AG08395 (cell line): ENCODE measurements at regions not wholly inside any gene's neighbourhood (a gene's known extent, or its start where the extent isn't known, plus 50 kb on each side); places are given as distances from the start of the nearest gene placed in this dataset.

Experiments used
- DNase-seq: peaks from one replicate; pipeline ENCODE4 v3.0.0; 2012; ENCODE audit warnings: mixed read lengths, low spot score

- DNase-seq = peak; percentile 90
Measured at GRCh38 chr2:8086796-8087479, 594.9 kb upstream of the ID2 start.

GRCh38 chr2:8087480-8087840 is 594.4 kb upstream of the ID2 start:
- peak; percentile 38 for DNase-seq

- DNase-seq = no peak
Measured at GRCh38 chr2:8088810-8089209, 593.0 kb upstream of the ID2 start.

DNA sequence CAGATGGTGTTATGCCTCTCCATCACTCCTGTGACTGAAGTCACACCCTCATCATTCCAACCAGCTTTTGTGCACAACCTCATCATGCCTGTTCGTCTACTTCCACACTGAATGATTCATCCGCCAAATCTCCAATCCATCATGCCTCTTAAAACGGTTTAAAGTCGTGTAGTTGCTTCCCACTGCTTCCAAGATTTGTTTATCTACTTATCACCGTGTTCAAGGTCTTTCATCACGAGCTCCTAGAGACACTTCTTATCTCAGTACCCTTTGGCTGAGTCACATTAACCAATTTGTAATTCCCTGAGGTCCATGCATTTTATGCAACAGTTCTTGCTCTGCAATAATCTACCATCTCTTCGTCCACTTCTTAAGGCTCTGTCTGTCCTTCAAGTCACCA is 592.3 kb upstream of the ID2 start:
- no peak for DNase-seq

- peak; percentile 80 for DNase-seq
Measured at GRCh38 chr2:8090748-8091700, 590.8 kb upstream of the ID2 start.

- DNase-seq = no peak
Measured at GRCh38 chr2:8094526-8094925, 587.3 kb upstream of the ID2 start.

GRCh38 chr2:8095978-8096377 is 585.9 kb upstream of the ID2 start:
- no peak for DNase-seq

- no peak for DNase-seq
Measured at GRCh38 chr2:8096484-8096883, 585.4 kb upstream of the ID2 start.

DNA sequence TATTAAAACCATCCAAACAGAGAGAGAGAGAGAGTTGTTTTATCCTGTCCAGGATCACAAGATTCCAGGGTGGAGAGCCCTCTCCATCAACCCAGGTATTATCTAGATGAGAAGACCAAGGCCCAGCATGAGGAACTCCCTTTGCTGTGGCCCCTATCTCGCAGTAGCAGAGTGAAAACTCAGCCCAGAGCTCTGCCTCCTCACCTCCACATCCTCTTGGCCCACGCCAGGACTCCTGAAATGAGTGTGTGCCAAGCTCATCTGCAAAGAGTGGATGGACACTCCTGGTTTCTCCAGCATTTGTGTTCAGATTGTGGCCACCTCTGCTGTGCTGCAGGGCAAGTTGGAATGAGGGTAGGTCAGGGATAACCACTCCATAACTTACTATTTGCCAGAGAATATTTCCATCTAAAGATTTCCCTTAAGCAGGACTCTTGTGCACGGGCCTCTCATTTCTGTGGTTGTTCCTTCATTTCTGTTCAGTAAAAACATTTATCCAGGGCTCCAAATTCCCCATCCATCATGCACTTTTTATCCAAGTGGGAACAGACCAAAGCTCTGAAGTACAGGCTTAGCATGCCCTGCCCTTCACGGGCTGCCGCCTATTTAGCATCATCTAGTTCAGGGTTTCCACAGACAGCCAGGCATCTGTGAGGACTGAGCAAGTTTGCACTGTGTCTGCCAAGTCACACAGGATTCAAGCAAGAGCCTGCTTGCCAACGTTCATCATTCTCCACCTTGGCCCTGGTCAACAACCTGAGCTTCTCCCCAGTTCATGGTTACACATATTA is 583.2 kb upstream of the ID2 start:
- DNase-seq = no peak

DNA sequence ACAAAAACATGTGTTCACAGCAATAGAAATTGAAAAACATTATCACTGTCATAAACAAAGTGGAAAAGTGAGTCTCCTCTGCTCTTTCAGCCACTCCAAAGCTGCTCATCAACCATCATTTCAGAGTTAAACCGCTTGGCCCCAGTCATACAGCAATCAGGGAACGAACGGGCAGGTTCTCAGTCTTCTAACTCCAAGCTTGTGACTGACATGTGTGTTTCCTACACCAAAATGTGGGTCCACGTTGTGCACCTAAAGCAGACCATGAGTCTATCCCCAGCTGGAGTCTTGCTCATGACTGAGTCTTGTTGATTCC is 582.6 kb upstream of the ID2 start:
- no peak for DNase-seq

DNA sequence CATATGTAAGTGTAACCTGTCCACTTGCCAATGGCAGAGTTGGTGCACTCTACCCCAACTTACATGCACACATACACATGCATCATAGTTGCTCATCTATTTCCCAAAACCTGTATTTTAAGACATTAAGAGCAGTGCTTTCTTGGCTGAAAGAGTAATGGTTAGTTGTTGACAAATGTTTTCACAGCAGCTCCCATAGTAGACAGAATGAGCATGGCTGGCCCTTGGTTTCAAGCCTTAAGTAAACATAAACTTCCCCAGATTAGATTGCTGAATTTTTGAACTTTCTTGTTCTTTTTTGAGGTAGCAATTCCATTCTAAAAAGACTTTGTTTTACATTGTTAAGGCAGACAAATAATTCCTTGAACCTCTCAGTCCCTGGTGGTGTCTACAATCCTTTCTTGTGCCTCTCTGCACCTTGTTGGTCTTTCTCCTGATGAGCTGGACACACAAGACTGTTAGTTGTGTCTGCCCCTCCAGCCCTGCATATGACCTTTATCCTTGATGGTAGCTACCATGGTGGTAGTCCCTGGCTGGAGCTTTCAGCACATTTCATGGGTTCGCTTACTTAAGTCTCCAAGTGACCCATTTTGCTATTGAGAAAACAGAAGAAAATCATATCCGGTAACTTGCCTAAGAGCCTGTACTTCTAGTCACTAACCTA is 580.1 kb upstream of the ID2 start:
- no peak for DNase-seq

DNA sequence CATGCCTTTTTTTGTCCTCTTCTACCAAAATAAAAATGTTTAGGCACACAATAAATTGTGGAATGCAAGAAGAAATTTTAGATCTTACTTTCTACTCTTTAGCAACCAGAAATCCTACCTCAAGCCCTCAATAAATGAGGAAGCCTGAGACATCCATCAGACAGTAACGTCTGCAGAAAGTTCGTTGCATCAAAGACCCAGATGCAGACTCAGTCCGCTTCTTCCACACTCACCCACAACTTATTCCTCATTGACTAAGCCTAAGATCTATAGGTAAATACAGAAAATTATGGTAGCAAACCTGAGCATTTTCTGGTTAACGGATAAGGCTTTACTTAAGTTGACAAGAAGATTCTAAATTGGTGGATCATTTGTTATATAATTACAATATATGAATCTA is 579.4 kb upstream of the ID2 start:
- no peak for DNase-seq

DNA sequence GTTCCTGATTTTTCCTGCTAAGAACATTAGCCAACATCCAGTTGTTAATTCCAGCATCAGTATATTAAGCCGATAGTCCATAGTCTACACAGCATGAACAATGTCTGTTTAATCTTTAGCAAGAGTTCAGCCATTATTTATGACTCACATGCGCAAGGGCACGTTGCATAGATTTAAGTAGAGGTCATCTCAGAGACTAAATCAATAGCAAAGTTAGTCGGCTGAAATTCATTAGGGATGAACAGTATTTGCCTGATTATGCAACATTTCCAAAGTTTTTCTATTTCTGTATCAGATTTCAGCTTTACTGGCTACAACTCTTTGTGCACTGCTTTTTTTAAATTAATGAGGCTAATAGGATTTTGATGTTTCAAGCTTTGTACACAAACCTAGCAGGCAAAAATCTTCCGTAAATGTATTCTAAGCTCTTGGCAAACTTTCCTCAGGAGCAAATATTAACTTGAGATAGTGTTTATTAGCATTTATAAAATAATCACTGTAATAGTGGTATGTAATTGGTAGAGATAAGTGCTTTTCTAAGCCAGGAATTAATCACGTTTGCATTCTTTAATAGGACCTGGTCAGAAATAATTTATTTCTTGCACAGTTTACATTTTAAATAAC is 578.7 kb upstream of the ID2 start:
- peak; percentile 33 for DNase-seq

DNA sequence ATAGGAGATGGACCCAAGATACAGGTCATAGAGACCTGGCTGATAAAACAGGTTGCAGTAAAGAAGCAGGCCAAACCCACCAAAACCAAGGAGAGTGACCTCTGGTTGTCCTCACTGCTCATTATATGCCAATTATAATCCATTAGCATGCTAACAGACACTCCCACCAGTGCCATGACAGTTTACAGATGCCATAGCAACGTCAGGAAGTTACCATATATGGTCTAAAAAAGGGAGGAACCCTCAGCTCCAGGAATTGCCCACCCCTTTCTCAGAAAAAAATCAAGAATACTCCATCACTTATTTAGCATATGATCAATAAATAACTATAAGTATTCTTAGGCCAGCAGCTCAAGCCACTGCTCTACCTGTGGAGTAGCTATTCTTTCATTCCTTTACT is 574.7 kb upstream of the ID2 start:
- no peak for DNase-seq

DNA sequence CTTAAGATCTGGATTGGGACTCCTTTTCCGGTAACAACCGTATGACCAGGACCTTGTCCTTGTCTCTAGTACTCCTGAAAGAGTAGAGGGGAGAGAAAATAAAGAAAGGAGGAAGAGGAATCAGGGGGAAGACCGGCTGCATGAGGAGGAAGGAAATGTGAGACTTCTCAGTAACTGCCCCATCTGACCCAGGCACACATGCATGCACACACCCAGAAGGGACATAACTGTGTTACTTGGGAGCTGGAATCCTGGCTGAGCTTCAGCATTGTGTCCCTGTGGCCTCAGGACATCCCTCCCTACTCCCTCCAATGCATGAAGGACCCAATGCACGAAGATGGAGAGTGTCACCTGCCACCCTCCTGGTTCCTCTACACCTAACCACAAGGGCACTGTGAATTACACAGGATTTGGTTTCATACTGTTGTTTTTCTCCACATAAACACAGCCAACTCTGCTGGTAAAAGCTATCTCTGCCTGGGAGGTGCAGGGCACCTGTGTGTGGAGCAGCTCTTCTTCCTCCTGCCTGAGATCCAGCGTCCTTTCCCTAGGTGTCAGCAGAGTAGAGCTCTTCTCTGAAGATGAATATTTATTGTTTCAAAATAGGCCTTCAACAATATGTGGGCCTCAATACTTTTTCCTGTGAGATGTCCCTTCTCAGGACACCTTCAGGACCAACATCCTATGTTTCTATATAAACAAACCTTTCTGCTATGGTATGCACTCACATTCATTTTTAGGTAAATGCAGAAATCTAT is 574.1 kb upstream of the ID2 start:
- no peak for DNase-seq

DNA sequence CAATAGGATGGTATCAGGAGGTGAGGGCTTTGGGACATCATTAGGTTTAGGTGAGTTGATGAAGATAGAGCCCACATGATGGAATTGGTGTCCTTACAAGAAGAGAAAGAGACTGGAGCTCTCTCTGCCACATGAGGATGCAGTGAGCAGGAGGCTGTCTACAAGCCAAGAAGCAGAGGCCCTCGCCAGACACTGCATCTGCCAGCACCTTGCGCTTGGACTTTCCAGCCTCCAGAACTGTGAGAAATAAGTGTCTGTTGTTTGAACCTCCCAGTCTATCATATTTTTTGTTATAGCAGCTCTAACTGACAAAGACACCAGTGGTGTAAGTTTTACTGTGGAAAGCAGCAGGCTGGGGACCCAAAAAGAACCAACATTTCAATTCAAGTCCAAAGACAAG is 571.1 kb upstream of the ID2 start:
- DNase-seq = no peak

DNA sequence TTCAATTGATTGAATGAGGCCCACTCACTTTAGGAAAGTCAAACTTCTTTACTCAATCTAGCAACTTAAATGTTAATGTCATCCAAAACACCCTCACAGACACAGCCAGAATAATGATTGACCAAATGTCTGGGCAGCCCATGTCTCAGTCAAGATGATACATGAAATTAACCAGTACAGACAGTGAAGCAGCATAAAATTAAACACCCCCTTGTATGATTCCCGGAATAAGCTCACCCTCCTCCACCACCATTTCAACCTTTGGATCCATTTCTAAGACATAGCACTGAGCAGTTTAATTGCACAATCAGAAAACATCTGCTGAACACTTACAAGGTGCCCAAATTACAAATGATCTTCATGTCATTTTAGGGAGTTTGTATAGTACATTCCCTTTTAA is 570.7 kb upstream of the ID2 start:
- no peak for DNase-seq

GRCh38 chr2:8115456-8115855 is 566.4 kb upstream of the ID2 start:
- DNase-seq = no peak

DNA sequence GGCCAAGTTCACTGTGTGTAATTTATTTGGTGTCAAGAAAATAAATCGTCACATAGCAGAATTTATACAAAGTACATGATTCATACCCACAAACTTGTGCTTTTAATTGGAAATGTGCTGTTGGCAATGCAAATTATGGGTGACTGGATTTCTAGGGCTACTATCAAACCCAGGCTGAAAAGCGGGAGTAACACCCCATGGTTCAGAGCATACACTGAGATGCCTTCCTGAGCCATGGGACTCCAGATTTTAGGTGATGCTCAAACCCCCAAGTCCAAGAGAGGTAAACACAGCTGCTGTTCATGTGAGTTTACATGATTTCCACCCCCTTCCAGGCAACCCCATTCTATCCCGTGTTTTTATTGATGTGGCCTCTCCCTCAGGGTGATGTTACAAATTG is 565.9 kb upstream of the ID2 start:
- peak; percentile 41 for DNase-seq

GRCh38 chr2:8116661-8117060 is 565.2 kb upstream of the ID2 start:
- no peak for DNase-seq
